Coronary artery (tissue), 2 donors: ENCODE measurements at regions not wholly inside any gene's neighbourhood (a gene's known extent, or its start where the extent isn't known, plus 50 kb on each side); places are given as distances from the start of the nearest gene placed in this dataset.
A peak's percentile ranks its signal among the peaks of the same experiment; 100 is the strongest.
"Not testable (repeated sequence)": the region's sequence is repeated elsewhere in the genome, so short reads cannot be mapped to it uniquely, and the experiment has no call there.

ENCODE experiments used
- DNase-seq: peaks from one replicate; pipeline ENCODE4 v3.0.0-alpha.2; 2017; ENCODE audit warnings: low spot score
- H3K27ac ChIP-seq, 2 donors: fragments of 200-600 bp; sonication (generic); one replicate each; pipeline ENCODE4 v1.5.1; 2016 to 2019
- H3K4me3 ChIP-seq: fragments of 200-600 bp; sonication (generic); 2 replicates; pipeline ENCODE4 v1.5.1; 2016; ENCODE audit warnings: mild to moderate bottlenecking, moderate library complexity
- CTCF ChIP-seq: fragments of 200-600 bp; sonication (generic); IDR thresholded peaks from one replicate; pipeline ENCODE4 v1.5.1; 2019; ENCODE audit warnings: antibody characterized with exemption

GRCh38 chr14:58744801-58745394, 107.1 kb downstream of the DACT1 start:
- no peak overlapping the region for H3K27ac ChIP-seq
- DNase-seq = no peak
- TF ChIP-seq CTCF = no peak
- no peak overlapping the region for H3K4me3 ChIP-seq

- no peak for DNase-seq
- Histone ChIP-seq H3K4me3 (no peak overlapping the region), H3K27ac (no peak overlapping the region)
- TF ChIP-seq CTCF = no peak
Measured at GRCh38 chr14:58746261-58746660, 108.5 kb downstream of the DACT1 start.

GRCh38 chr14:58746701-58747100, 108.9 kb downstream of the DACT1 start:
- H3K27ac ChIP-seq = peak overlapping the region in 1 of 2 donors; percentile 53
- H3K4me3 ChIP-seq = no peak overlapping the region
- DNase-seq = no peak
- no peak for TF ChIP-seq CTCF

GRCh38 chr14:58747181-58747580, 109.4 kb downstream of the DACT1 start:
- Histone ChIP-seq H3K27ac (peak overlapping the region in 1 of 2 donors; percentile 53), H3K4me3 (no peak overlapping the region)
- TF ChIP-seq CTCF = no peak
- DNase-seq = peak; percentile 77

- H3K27ac ChIP-seq = not testable (repeated sequence)
Measured at GRCh38 chr14:58748251-58748650, 110.5 kb downstream of the DACT1 start.

GRCh38 chr14:58749066-58749669, 111.4 kb downstream of the DACT1 start:
- no peak overlapping the region for H3K27ac ChIP-seq
- no peak for TF ChIP-seq CTCF
- H3K4me3 ChIP-seq = peak overlapping the region; percentile 6
- DNase-seq = no peak

More at GRCh38 chr14:58748251-58748650, 110.5 kb downstream of the DACT1 start:
- H3K4me3 ChIP-seq, DNase-seq: not testable (repeated sequence)

GRCh38 chr14:58750321-58751269, 112.8 kb downstream of the DACT1 start:
- DNase-seq = no peak
- H3K4me3 ChIP-seq = no peak overlapping the region
- H3K27ac ChIP-seq = no peak overlapping the region
- TF ChIP-seq CTCF = no peak
